ENCODE measurements at regions not wholly inside any gene's neighbourhood (a gene's known extent, or its start where the extent isn't known, plus 50 kb on each side); places are given as distances from the start of the nearest gene placed in this dataset.

DNA sequence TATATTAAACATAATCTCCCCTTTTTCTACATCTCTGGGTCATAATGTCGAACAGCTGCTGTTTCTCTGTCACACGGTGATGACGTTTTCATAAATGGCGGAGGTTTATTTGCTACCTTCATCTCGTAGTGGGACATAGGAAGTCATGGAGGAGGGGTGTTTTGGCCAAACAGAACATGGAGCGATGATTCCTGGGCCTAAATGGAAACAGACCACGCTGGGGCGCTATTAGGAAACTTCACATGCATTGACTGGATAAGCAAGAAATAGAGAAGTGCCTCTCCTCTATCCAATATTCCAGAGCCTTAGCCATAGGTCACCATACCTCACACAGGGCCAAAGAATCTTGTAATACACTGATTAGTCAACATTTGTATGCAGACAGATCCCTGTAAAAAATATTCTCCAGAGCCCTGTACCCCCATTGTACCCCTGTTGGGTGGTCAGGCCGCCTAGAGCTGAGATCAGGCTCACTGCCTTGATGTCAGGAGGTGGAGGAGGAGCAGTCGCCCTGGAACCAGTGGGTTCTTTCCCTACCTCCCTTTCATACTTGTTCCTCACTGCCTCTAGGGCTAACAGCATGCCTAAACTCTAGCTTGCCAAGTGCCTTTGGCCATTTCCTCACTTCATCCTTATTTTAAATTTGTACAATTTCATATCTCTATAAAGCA lies 77.8 kb upstream of the SPIN1 start:
- no peak for DNase-seq (ENCODE audit: extremely low read depth, insufficient read length)
- Histone ChIP-seq H3K27me3 (replicated peaks; ENCODE audit: control insufficient read depth, insufficient read depth, low read length) (no peaks in the 10 kb centered on the region), H3K4me3 (replicated peaks; ENCODE audit: low read depth, low read length) (no peak overlapping the region), H3K36me3 (ENCODE audit: control insufficient read depth, insufficient read depth, low read length) (no peaks in the 10 kb centered on the region)
- TF ChIP-seq, protein P1, sequence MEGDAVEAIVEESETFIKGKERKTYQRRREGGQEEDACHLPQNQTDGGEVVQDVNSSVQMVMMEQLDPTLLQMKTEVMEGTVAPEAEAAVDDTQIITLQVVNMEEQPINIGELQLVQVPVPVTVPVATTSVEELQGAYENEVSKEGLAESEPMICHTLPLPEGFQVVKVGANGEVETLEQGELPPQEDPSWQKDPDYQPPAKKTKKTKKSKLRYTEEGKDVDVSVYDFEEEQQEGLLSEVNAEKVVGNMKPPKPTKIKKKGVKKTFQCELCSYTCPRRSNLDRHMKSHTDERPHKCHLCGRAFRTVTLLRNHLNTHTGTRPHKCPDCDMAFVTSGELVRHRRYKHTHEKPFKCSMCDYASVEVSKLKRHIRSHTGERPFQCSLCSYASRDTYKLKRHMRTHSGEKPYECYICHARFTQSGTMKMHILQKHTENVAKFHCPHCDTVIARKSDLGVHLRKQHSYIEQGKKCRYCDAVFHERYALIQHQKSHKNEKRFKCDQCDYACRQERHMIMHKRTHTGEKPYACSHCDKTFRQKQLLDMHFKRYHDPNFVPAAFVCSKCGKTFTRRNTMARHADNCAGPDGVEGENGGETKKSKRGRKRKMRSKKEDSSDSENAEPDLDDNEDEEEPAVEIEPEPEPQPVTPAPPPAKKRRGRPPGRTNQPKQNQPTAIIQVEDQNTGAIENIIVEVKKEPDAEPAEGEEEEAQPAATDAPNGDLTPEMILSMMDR (IDR thresholded peaks at IDR 0.05; ENCODE audit: insufficient read depth, low read length, poor library complexity, severe bottlenecking): no peak

DNA sequence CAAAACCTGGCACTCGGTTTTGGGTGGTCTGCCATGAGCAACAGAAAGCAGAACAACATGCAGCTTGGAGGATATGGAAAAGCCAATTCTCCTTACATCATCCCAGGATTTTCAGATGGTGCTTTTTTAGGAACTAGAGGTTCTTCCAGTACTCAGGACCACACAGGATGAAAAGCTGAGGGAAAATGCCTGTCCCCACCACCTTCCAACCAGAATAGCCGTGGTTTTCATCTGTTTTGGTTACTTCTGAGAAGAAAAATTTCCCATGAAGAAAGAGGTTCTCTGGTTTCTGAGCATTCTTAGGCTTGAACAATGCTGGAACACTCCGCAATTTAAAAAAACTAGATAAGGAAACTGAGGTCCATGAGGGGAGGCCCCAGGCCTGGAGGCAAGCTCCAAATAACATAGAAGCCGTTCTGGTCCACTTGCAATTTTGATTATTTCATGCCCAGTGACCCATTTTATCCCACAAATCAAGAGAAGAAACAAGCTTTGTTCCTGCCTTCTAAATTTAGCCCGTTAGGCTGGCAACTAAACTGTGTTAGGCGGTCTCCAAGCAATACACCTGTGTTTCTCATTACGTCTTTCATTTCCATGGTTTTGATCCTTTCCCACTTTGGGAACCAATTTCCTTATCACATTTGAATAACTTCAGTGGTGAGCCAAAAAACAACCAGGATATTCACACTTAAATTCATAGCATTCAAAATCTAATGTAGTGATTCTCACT lies 79.2 kb upstream of the SPIN1 start:
- TF ChIP-seq, protein P1 (IDR thresholded peaks at IDR 0.05; ENCODE audit: insufficient read depth, low read length, poor library complexity, severe bottlenecking): no peak
- no peak for DNase-seq (ENCODE audit: extremely low read depth, insufficient read length)
- no peak overlapping the region for H3K4me3 ChIP-seq (replicated peaks; ENCODE audit: low read depth, low read length)
- no peaks in the 10 kb centered on the region for H3K27me3 ChIP-seq (replicated peaks; ENCODE audit: control insufficient read depth, insufficient read depth, low read length)
- no peaks in the 10 kb centered on the region for H3K36me3 ChIP-seq (ENCODE audit: control insufficient read depth, insufficient read depth, low read length)

DNA sequence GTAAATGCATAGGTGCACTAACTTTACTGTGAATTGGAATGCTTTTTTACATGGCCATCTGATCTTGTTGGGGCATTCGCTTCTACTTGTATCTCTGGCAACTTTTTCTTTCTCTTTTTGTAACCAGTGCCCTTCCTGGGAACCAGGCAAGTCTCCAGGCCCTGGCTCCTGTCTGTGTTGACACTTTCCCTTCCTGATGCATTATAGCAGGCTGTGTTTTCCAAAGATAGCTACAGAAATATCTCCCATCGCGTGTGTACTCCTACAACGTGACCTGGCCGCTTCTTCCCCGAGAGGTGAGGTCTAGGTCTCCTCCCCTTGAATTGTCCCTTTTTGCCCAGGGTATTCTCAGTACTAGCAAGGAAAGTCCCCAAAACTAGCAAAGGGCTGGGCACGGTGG lies 81.1 kb upstream of the SPIN1 start:
- Histone ChIP-seq H3K36me3 (ENCODE audit: control insufficient read depth, insufficient read depth, low read length) (no peaks in the 10 kb centered on the region), H3K4me3 (replicated peaks; ENCODE audit: low read depth, low read length) (no peak overlapping the region), H3K27me3 (replicated peaks; ENCODE audit: control insufficient read depth, insufficient read depth, low read length) (no peaks in the 10 kb centered on the region)
- TF ChIP-seq, protein P1 (IDR thresholded peaks at IDR 0.05; ENCODE audit: insufficient read depth, low read length, poor library complexity, severe bottlenecking): no peak
- DNase-seq (ENCODE audit: extremely low read depth, insufficient read length): no peak

DNA sequence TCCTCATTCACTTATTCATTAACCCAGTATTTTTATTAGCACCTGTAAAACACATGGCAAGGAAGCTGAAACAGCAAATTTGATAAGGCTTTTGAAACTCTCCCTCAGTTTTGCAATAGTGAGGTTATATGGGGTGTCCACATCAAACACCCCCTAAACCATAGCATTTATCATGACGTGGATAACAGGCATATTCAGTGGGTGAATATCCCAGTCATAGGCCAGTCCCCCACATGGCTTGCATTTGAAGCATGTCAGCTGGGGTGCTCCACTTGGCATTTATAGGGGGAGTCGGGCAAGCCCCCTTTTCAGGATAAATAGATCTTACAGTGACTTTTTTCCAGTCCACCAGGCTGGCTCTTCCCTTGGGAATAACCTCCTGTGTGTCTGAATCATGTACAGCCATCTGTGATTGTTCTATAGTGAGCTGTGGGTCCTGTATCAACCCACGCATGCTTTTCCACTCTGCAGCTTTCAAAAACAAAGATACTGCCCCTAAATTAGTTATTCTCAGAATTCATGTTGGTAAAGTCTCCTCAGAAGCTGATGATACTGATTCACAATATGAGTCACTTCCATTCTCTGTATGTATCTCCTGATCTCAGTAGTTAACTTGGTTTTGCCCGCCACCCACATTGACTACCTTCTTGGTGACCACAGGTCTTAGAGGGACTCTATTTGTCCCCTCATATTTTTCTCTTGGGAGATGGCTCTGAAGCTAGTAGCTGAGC lies 84.4 kb upstream of the SPIN1 start:
- TF ChIP-seq, protein P1 (IDR thresholded peaks at IDR 0.05; ENCODE audit: insufficient read depth, low read length, poor library complexity, severe bottlenecking): no peak
- Histone ChIP-seq H3K36me3 (ENCODE audit: control insufficient read depth, insufficient read depth, low read length) (no peaks in the 10 kb centered on the region), H3K27me3 (replicated peaks; ENCODE audit: control insufficient read depth, insufficient read depth, low read length) (no peaks in the 10 kb centered on the region), H3K4me3 (replicated peaks; ENCODE audit: low read depth, low read length) (no peak overlapping the region)
- peak; percentile 18 for DNase-seq (ENCODE audit: extremely low read depth, insufficient read length)

DNA sequence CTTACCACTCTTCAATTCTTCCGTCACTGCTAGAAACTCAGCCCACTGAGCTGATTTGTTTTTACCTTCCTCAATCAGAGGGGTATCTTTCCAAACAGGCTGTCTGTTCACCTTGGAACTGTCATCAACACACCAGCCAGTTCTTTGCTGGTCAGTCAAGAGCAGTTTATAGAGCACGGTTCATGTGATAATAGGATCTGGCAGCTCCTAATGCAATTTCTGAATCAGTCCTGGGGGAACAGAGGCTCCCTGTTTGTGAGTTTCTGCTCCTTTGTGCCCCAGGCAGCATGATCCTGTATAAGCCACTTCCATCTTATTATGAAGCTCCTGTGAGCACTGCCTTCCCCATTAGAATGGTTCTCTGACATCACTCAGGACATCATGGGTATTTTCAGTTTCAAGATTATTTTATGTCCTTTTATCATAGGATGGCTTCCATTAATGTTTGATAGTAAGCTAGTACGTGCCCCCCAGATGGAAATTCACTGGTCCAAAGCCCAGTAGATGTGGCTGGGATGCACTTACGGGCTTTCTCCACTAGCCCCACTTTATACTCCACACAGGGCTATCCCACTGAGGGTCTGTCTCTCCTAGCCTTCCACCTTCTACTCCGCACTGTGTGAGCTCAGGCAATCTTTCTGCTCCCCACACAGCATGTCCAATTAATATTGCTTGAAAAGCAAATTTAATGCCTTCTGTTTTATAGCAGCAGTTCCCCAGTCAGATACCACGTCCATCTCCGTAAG lies 85.5 kb upstream of the SPIN1 start:
- Histone ChIP-seq H3K27me3 (replicated peaks; ENCODE audit: control insufficient read depth, insufficient read depth, low read length) (no peaks in the 10 kb centered on the region), H3K36me3 (ENCODE audit: control insufficient read depth, insufficient read depth, low read length) (no peaks in the 10 kb centered on the region), H3K4me3 (replicated peaks; ENCODE audit: low read depth, low read length) (no peak overlapping the region)
- TF ChIP-seq, protein P1 (IDR thresholded peaks at IDR 0.05; ENCODE audit: insufficient read depth, low read length, poor library complexity, severe bottlenecking): no peak
- DNase-seq (ENCODE audit: extremely low read depth, insufficient read length): no peak
